PC-9 (cell line): ENCODE measurements at regions not wholly inside any gene's neighbourhood (a gene's known extent, or its start where the extent isn't known, plus 50 kb on each side); places are given as distances from the start of the nearest gene placed in this dataset.

Source experiments
- BruUV-seq: library from RNA; stranded (reverse); fragments of 400-500 nt; replicated peaks from 2 replicates; lab custom pipeline; 2021; lab: Mats Ljungman, UMichigan
- CTCF ChIA-PET: fragments of 300-600 bp; sonication (Branson Sonifier 250); formaldehyde crosslinking; loops from one replicate; lab custom pipeline; 2022; ENCODE audit warnings: antibody characterized with exemption; lab: Charles Lee
- POLR2A ChIA-PET: fragments of 300-600 bp; sonication (Branson Sonifier 250); formaldehyde crosslinking; loops from one replicate; lab custom pipeline; 2022; ENCODE audit warnings: antibody characterized with exemption; ENCODE audit not compliant: unreplicated experiment; lab: Charles Lee
- DNase-seq, 2 experiments: peaks; one replicate each; pipeline versions ENCODE4 v3.0.0 to v3.0.0-alpha.2; 2015 to 2022; ENCODE audit warnings: mixed read lengths in 1 of 2
- H2AFZ ChIP-seq: fragments of 200-600 bp; sonication (generic); 2 replicates; pipeline ENCODE4 v1.8.1; 2017; ENCODE audit warnings: antibody characterized with exemption
- H3F3A ChIP-seq: fragments of 200-600 bp; sonication (generic); 2 replicates; pipeline ENCODE4 v1.8.1; 2017; ENCODE audit warnings: antibody characterized with exemption, mild to moderate bottlenecking, low read depth; ENCODE audit not compliant: insufficient read depth
- H3K27ac ChIP-seq: fragments of 200-600 bp; sonication (generic); 2 replicates; pipeline ENCODE4 v1.6.1; 2016; ENCODE audit warnings: mixed run types
- H3K27me3 ChIP-seq: fragments of 200-600 bp; sonication (generic); 2 replicates; pipeline ENCODE4 v1.6.1; 2016; ENCODE audit warnings: low read depth, mixed run types; ENCODE audit not compliant: insufficient read depth
- H3K36me3 ChIP-seq: fragments of 200-600 bp; sonication (generic); 2 replicates; pipeline ENCODE4 v1.6.1; 2016; ENCODE audit warnings: low read depth, mixed run types
- H3K4me1 ChIP-seq: fragments of 200-600 bp; sonication (generic); replicated peaks from 2 replicates; pipeline ENCODE4 v1.6.1; 2016; ENCODE audit warnings: mixed run types; ENCODE audit not compliant: insufficient read depth
- H3K4me2 ChIP-seq: fragments of 200-600 bp; sonication (generic); 2 replicates; pipeline ENCODE4 v1.6.1; 2017; ENCODE audit warnings: mixed run types
- H3K4me3 ChIP-seq: fragments of 200-600 bp; sonication (generic); 2 replicates; pipeline ENCODE4 v1.6.1; 2016; ENCODE audit warnings: mixed run types
- H3K79me2 ChIP-seq: fragments of 200-600 bp; sonication (generic); 2 replicates; pipeline ENCODE4 v1.6.1; 2017; ENCODE audit warnings: low read depth, mixed run types
- H3K9me2 ChIP-seq: fragments of 200-600 bp; sonication (generic); 2 replicates; pipeline ENCODE4 v1.8.1; 2017; ENCODE audit warnings: mild to moderate bottlenecking; ENCODE audit not compliant: insufficient read depth
- H3K9me3 ChIP-seq: fragments of 200-600 bp; sonication (generic); 2 replicates; pipeline ENCODE4 v1.8.1; 2016; ENCODE audit warnings: low read depth; ENCODE audit not compliant: insufficient read depth
- H4K20me1 ChIP-seq: fragments of 200-600 bp; sonication (generic); 2 replicates; pipeline ENCODE4 v1.8.1; 2017; ENCODE audit not compliant: insufficient read depth
- EZH2 ChIP-seq: fragments of 200-600 bp; sonication (generic); IDR thresholded peaks from 2 replicates; pipeline ENCODE4 v1.8.0; 2017; ENCODE audit warnings: antibody characterized with exemption, low read depth
- intact Hi-C: fragments of 100-400 bp; cut with micrococcal nuclease; formaldehyde crosslinking; loops from one replicate; pipeline ENCODE4 v1.10.0; 2022; ENCODE audit not compliant: unreplicated experiment
- TF ChIP-seq, protein P1 (sequence below): fragments of 200-600 bp; sonication (generic); conservative IDR thresholded peaks from 2 replicates; pipeline ENCODE4 v1.6.1; 2017; ENCODE audit warnings: mixed run types, antibody characterized with exemption, mild to moderate bottlenecking, moderate library complexity

DNA sequence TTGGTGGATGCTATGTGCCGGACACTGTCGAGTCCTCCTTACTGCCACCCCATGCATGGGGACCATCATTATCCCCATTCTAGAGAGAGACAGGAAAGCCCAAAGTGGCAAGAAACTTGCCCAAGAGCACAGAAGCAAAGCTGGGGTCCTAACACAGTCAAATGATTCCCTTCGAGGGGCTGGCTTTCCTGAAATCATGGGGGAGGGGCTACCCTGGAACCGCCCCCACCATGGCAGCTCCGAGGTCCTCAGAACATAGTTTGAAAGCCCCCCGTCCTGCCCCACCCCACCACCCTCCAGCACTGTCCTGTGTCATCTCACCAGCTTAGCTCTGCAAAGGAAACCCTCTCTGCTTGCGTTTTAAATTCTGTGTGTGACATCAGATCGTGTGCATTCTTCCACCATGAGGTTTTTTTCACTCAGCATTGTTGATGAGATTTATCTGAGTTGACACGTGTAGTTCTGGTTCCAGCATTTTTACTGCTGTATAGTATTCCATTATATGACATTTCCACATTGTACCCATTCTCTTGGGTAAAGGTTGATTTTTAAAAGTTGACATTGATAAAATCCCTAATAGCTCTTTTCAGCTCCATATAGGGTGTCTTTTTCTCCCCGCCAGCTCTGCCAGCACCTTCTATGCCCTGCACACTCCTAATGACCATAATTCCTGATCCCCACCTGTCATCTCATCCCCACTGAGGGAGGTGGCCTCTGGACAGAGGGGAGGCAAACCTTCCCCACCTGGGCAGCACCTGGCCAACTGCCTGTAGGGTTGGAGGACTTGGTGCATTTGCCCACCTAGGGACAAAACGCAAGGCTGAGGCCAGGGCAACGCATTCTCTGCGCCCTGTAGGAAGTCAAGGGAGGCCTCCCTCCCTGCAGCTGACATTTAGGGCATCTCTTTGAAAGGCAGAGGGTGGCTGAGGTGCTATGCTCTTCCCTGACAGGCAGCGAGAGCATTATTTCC, 100.2 kb upstream of the GPR26 start:
- H3K4me1 ChIP-seq, result no peaks in the 10 kb centered on the region
- H3K27me3 ChIP-seq, result peaks cover 43% of the 10 kb centered on the region
- no peaks in the 10 kb centered on the region for H4K20me1 ChIP-seq
- no peak overlapping the region for H3K4me2 ChIP-seq
- H3K36me3 ChIP-seq, result no peaks in the 10 kb centered on the region
- no peak for DNase-seq
- ChIA-PET POLR2A (interaction anchor here (0.6 kb wide), 1 partner anchor 1071 kb away, joined by 3 read pairs; no protein-coding TSS in a partner anchor), CTCF (interaction anchor here (0.6 kb wide), 1 partner anchor 429 kb away, joined by 5 read pairs; no protein-coding TSS in a partner anchor)
- no peak overlapping the region for H3K4me3 ChIP-seq
- no TSS peak for BruUV-seq
- no peaks in the 10 kb centered on the region for H3K9me2 ChIP-seq
- no peaks in the 10 kb centered on the region for H3K9me3 ChIP-seq
- no peak overlapping the region for H3K27ac ChIP-seq
- H3F3A ChIP-seq, result no peaks in the 10 kb centered on the region
- TF ChIP-seq, protein P1, sequence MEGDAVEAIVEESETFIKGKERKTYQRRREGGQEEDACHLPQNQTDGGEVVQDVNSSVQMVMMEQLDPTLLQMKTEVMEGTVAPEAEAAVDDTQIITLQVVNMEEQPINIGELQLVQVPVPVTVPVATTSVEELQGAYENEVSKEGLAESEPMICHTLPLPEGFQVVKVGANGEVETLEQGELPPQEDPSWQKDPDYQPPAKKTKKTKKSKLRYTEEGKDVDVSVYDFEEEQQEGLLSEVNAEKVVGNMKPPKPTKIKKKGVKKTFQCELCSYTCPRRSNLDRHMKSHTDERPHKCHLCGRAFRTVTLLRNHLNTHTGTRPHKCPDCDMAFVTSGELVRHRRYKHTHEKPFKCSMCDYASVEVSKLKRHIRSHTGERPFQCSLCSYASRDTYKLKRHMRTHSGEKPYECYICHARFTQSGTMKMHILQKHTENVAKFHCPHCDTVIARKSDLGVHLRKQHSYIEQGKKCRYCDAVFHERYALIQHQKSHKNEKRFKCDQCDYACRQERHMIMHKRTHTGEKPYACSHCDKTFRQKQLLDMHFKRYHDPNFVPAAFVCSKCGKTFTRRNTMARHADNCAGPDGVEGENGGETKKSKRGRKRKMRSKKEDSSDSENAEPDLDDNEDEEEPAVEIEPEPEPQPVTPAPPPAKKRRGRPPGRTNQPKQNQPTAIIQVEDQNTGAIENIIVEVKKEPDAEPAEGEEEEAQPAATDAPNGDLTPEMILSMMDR, result no peak
- TF ChIP-seq EZH2, result no peak
- no peak overlapping the region for H2AFZ ChIP-seq
- intact Hi-C loops, result no loop called here
- H3K79me2 ChIP-seq, result no peaks in the 10 kb centered on the region

DNA sequence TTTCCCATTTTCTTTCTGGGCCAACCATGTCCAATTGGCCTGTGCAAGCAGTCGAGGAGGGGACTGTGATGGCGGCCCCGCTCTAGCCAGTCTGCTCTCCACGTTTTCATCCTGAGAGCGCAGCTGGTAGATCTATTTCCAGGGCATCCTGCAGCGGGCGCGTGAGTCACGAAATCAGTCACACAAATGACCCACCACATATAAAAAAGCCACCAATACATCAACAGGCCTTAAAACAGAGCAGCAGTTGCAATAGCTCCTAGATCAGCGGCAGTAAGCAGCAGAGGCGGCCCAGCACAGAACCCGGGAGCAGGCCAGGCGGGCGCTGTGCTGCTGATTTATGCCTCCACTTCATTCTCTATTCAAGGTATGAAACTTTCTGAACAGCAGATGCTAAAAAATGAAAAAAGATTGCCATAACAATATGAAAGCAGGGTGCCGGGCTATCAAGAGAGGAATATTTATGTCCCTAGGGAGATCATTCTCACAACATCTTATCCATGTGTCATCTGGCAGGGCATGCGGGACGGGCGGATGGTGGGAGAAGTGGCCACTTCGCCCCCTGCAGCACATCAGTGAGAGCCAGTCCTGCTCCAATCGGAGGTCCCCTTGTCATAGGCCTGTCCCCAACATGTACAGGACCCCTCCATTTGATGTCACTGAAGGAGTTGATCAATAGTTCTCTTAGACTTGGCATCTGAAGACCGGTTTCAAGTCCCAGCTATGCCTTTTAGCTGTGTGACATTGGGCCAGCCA, 98.0 kb upstream of the GPR26 start:
- Histone ChIP-seq H3K79me2 (no peaks in the 10 kb centered on the region), H3K9me3 (no peaks in the 10 kb centered on the region), H3K4me3 (no peak overlapping the region), H3K4me1 (no peaks in the 10 kb centered on the region), H3K9me2 (no peaks in the 10 kb centered on the region), H2AFZ (no peak overlapping the region), H3K27me3 (peaks cover 51% of the 10 kb centered on the region), H3K4me2 (no peak overlapping the region), H3K36me3 (no peaks in the 10 kb centered on the region), H3K27ac (no peak overlapping the region), H3F3A (no peaks in the 10 kb centered on the region), H4K20me1 (no peaks in the 10 kb centered on the region)
- no TSS peak for BruUV-seq
- POLR2A ChIA-PET, result no interaction called here
- DNase-seq, result no peak
- CTCF ChIA-PET, result no interaction called here
- intact Hi-C loops, result no loop called here
- TF ChIP-seq, protein P1, result no peak
- TF ChIP-seq EZH2, result no peak

DNA sequence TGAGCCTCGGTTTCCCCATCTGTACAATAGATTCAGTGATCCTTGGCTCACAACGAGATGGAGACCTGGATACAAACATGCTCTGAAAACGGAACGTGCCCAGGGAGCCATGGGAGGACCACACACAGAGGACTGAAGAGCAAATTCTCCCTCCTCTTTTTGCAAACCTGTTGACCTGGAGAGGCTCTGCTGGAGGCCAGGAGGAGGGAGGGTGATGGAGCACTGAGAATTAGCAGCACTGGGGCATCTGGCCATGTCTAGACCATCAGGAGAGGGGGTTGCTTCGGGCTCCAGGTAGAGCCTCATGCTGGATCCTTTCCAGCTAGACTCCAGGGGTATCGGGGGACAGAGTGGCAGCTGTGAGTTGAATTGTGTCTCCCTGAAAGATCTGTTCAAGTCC, 97.4 kb upstream of the GPR26 start:
- Histone ChIP-seq H3F3A (no peaks in the 10 kb centered on the region), H3K9me3 (no peaks in the 10 kb centered on the region), H3K79me2 (no peaks in the 10 kb centered on the region), H3K4me3 (no peak overlapping the region), H2AFZ (no peak overlapping the region), H3K36me3 (no peaks in the 10 kb centered on the region), H3K4me1 (no peaks in the 10 kb centered on the region), H3K27me3 (peaks cover 51% of the 10 kb centered on the region), H3K9me2 (no peaks in the 10 kb centered on the region), H4K20me1 (no peaks in the 10 kb centered on the region), H3K27ac (no peak overlapping the region), H3K4me2 (no peak overlapping the region)
- DNase-seq, result no peak
- BruUV-seq, result no TSS peak
- TF ChIP-seq, protein P1, result no peak
- no peak for TF ChIP-seq EZH2
- intact Hi-C loops, result no loop called here
- ChIA-PET CTCF (no interaction called here), POLR2A (no interaction called here)
